Inflammatory macrophage (primary cell): ENCODE measurements at regions not wholly inside any gene's neighbourhood (a gene's known extent, or its start where the extent isn't known, plus 50 kb on each side); places are given as distances from the start of the nearest gene placed in this dataset.
"Not testable (repeated sequence)": the region's sequence is repeated elsewhere in the genome, so short reads cannot be mapped to it uniquely, and the experiment has no call there.

Experiments used
- DNase-seq, 2 donors: peaks; one replicate each; pipeline ENCODE4 v3.0.0-alpha.2; 2020 to 2022

DNA sequence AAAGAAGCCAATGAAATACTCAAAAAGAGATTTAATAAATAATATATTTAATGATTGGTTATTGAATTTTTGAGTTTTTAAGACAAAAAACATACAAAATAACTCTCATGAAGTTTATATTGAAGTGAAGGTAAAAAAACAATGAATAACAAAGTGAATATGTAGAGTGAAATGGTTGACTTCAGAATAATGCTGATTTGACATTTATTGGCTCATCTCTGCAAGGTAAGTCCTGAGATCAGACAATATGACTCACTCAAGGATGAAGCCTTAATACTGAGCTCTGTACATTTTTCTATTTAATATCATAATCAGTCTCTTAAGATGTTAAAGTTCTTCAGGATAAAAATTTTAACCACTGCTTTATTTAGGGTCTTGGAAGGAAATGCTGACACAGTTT is 1398.9 kb upstream of the PCDH9 start:
- DNase-seq, result no peak

DNA sequence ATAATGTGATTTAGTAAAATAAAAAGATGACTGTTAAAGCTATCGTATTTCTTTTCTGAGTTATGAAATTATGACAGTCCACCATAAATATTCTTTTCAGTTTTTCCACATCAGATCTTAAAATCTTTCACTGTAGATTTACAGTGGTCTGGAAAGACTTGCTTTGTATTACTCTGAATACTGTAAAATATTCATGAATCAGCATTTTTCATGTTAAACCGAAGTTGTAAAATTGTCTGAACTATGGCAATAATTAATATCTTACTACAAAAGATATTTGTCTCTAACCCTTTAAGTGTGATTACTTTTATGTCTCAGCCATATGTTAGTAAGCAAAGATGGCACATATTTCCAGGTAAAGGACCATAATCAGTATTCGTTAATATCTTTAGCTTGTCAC is 1397.2 kb upstream of the PCDH9 start:
- DNase-seq, result no peak

DNA sequence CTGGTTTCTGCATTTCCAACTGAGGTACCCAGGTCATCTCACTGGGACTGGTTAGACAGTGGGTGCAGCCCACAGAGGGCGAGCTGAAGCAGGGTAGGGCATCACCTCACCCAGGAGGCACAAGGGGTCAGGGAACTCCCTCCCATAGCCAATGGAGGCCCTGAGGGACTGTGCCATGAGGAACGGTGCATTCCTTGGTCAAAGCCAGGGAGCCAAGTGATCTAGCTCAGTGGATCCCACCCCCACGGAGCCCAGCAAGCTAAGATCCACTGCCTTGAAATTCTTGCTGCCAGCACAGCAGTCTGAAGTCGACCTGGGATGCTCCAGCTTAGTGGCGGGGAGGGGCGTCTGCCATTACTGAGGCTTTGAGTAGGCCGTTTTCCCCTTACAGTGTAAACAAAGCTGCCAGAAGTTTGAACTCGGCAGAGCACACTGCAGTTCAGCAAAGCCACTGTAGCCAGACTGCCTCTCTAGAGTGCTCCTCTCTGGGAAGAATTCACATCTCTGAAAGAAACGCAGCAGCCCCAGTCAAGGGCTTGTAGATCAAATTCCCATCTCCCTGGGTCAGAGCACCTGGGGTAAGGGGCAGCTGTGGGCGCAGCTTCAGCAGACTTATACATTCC is 1386.6 kb upstream of the PCDH9 start:
- no peak for DNase-seq

- DNase-seq, result no peak
These were observed 1379.5 kb upstream of the PCDH9 start for GRCh38 chr13:68609661-68610060.

DNA sequence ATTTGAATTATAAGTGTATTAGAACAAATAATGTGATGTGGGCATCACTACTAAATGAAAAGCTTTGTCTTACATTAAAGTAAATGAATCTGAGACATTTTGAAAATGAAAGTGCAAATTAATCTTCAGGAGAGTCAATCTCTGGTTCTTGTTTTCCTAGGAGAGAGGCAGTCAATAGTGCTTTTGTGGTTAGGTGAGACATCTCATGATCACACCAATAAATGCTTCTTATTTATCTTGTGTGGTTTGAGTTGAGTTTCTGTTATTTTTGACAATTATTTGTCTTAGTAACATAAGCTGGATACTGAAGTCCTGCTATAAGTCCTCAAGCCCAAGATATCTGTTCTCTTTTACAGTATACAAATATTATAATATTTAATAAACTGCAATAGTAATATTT is 1378.0 kb upstream of the PCDH9 start:
- no peak for DNase-seq

GRCh38 chr13:68597641-68598040 is 1367.5 kb upstream of the PCDH9 start:
- DNase-seq, result no peak

DNA sequence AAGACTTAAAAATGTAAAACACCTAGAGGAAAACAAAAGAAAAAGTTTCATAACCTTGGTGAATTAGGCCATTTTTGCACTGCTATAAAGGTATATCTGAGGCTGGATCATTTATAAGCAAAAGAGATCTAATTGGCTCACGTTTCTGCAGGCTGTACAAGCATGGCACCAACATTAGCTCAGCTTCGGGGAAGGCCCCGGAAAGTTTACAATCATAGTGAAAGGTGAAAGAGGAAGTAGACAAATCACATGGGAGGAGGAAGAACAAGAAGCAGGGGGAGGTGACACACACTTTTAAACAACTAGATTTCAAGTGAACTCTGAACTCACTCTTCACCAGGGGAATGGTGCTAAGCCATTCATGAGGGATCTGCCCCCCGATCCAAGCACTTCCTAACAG is 1358.5 kb upstream of the PCDH9 start:
- DNase-seq, result peak in 1 of 2 donors; percentile 12

- no peak for DNase-seq
These were observed 1354.6 kb upstream of the PCDH9 start for GRCh38 chr13:68584776-68585175.

GRCh38 chr13:68574053-68574452 is 1343.9 kb upstream of the PCDH9 start:
- no peak for DNase-seq

DNA sequence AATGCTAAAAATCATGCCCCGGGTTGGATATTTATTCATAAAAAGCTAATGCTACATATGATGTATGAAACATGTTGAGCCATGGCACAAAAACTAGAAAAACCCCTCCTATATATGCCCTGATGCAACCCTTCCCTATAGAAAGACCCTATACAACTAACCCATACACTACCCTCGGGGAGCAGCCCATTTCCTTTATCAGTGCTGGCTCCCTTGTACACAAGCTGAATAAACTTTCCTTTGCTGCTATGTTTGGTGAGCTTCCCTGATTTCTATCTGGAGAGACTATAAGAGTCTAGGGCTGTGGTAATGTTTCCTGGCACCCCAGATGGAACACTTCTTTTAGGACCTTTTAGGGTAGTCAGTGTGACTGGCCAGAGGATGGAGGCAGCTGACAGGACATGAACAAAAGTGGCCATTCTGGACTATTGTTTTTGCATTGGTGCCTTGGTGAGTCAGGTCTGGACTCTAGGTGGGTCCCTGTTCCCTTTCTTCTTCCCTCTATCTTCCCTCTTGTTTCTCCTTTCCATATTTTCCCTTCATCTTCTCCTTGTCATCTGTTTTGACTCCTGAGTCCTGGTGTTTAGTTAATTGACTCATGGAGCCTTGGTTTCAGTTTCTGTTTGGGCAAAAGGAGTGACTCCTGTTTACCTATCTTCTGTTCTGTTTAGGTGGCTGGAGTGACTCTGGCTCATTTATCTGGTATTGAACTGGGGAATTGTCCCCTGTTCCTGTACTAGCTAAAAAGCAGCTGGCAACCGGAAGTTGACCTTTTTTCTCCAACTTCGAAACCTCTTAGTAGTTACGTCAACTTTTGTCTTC is 1321.8 kb upstream of the PCDH9 start:
- no peak for DNase-seq

DNA sequence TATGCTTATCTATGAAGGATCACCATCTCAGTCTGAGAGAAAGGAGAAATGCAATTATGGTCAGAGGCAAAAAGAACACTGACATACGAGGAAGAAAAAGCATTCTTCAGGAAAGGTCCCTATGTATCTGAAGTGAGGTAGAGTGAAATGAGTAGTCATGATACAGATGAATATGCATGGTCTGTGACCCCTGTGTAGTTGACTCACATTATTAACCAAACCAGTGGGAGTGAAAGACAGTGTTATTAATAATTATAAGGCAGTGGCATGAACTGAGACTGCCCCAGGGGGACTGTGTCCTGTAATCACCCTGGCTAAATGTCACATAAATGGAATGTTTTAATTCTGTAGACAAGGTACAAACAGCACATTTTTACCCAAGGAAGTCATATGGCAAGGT is 1320.2 kb upstream of the PCDH9 start:
- DNase-seq, result no peak

- no peak for DNase-seq
These were observed 1310.1 kb upstream of the PCDH9 start for GRCh38 chr13:68540244-68540643.

- DNase-seq, result no peak
These were observed 1305.2 kb upstream of the PCDH9 start for GRCh38 chr13:68535329-68535728.

DNA sequence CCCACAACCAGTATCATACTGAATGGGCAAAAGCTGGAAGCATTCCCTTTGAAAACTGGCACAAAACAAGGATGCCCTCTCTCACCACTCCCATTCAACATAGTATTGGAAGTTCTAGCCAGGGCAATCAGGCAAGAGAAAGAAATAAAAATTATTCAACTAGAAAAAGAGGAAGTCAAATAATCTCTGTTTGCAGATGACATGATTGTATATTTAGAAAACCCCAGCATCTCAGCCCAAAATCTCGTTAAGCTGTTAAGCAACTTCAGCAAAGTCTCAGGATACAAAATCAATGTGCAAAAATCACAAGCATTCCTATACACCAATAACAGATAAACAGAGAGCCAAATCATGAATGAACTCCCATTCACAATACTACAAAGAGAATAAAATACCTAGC is 1297.0 kb upstream of the PCDH9 start:
- DNase-seq, result not testable (repeated sequence)

GRCh38 chr13:68523838-68524424 is 1293.8 kb upstream of the PCDH9 start:
- no peak for DNase-seq

GRCh38 chr13:68522184-68522583 is 1292.0 kb upstream of the PCDH9 start:
- DNase-seq, result no peak

- no peak for DNase-seq
These were observed 1279.8 kb upstream of the PCDH9 start for GRCh38 chr13:68509734-68510621.

- no peak for DNase-seq
These were observed 1276.9 kb upstream of the PCDH9 start for GRCh38 chr13:68506888-68507551.

DNA sequence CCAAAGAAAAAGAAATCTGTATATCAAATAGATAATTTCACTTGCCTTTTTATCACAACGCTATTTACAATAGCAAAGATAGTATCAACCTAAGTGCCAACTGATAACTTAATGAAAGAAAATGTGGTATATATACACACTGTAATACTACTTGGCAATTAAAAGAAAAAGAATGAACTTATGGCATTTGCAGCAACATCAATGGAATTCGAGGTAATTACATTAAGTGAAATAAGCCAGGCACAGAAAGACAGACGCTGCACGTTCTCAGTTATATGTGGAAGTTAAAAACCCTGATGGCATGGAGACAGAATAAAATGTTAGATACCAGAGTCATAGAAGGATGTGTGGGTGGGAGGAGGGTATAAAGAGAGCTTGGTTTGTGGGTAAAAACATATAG is 1260.5 kb upstream of the PCDH9 start:
- no peak for DNase-seq

- no peak for DNase-seq
These were observed 1251.0 kb upstream of the PCDH9 start for GRCh38 chr13:68481130-68481529.

DNA sequence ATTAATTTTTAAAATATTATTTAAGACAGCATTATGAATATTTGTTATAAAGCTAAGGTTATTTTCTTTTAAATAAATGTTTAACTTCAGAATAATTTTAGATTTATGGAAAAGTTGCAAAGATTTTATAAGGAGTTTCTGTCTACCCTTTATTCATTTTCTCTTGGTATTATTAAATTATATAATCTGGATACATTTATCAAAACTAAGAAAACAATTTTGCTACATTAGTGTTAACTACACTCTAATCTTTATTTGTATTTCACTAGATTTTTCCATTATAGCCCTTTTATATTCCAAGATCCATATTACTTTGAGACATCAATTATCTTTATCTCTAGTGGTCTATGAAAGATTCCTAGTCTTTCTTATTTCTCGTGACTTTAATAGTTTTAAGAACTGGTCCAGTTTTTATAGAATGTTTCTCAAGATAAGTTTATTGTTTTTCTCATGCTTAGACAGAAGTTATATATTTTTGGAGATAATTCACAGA is 1243.7 kb upstream of the PCDH9 start:
- DNase-seq, result no peak

GRCh38 chr13:68467160-68467559 is 1237.0 kb upstream of the PCDH9 start:
- DNase-seq, result no peak
